GM12891 (cell line): ENCODE measurements at regions not wholly inside any gene's neighbourhood (a gene's known extent, or its start where the extent isn't known, plus 50 kb on each side); places are given as distances from the start of the nearest gene placed in this dataset.

ENCODE experiments used
- PAX5 ChIP-seq: IDR thresholded peaks from 2 replicates; pipeline ENCODE4 v1.6.1; 2011; ENCODE audit warnings: low read length, moderate library complexity, mild to moderate bottlenecking; ENCODE audit not compliant: insufficient read depth, severe bottlenecking
- POLR2A ChIP-seq: IDR thresholded peaks from 2 replicates; pipeline ENCODE4 v1.6.1; 2011; ENCODE audit warnings: low read depth, low read length, control low read depth
- POLR2AphosphoS5 ChIP-seq: IDR thresholded peaks from 2 replicates; pipeline ENCODE4 v1.6.1; 2011; ENCODE audit warnings: low read depth, low read length, control low read depth
- POU2F2 ChIP-seq: IDR thresholded peaks from 2 replicates; pipeline ENCODE4 v1.6.1; 2011; ENCODE audit warnings: low read depth, mild to moderate bottlenecking, control low read depth, low read length, moderate library complexity
- SPI1 ChIP-seq: IDR thresholded peaks from 2 replicates; pipeline ENCODE4 v1.6.1; 2011; ENCODE audit warnings: low read depth, low read length, control low read depth
- TAF1 ChIP-seq: IDR thresholded peaks from 2 replicates; pipeline ENCODE4 v1.6.1; 2011; ENCODE audit warnings: low read depth, low read length, control low read depth

DNA sequence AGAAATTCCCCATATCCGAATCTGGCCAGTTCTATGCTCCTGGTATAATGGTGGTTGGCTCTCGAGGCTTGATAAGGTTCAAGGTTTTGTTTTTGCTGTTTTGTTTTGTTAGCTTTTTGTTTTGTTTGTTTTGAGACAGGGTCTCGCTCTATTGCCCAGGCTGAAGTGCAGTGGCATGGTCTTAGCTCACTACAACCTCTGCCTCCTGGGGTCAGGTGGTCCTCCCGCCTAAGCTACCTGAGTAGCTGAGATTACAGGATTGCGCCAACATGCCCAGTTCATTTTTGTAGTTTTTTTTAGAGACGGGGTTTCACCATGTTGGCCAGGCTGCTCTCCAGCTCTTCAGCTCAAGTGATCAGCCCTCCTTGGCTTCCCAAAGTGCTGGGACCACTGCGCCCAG, 109.1 kb upstream of the ERRFI1 start:
- TF ChIP-seq POLR2A (no peak), POLR2AphosphoS5 (no peak), TAF1 (no peak), PAX5 (no peak), SPI1 (no peak), POU2F2 (no peak)
